Smooth muscle cell (in vitro differentiated cells): ENCODE measurements at regions not wholly inside any gene's neighbourhood (a gene's known extent, or its start where the extent isn't known, plus 50 kb on each side); places are given as distances from the start of the nearest gene placed in this dataset.
A peak's percentile ranks its signal among the peaks of the same experiment; 100 is the strongest.

Source experiments
- DNase-seq: peaks from one replicate; lab custom pipeline; 2025; ENCODE audit not compliant: unreplicated experiment; lab: John Stamatoyannopoulos, UW
- H2AFZ ChIP-seq: fragments of 200-600 bp; sonication (generic); 2 replicates; pipeline ENCODE4 v1.6.0; 2016; ENCODE audit warnings: antibody characterized with exemption, low read depth, mild to moderate bottlenecking
- H3F3A ChIP-seq: fragments of 200-600 bp; sonication (generic); 2 replicates; pipeline ENCODE4 v1.6.0; 2017; ENCODE audit warnings: antibody characterized with exemption, low read depth
- H3K27ac ChIP-seq: fragments of 200-600 bp; sonication (generic); 2 replicates; pipeline ENCODE4 v1.5.1; 2016; ENCODE audit warnings: low read depth, mild to moderate bottlenecking
- H3K27me3 ChIP-seq: fragments of 200-600 bp; sonication (generic); 2 replicates; pipeline ENCODE4 v1.6.1; 2016; ENCODE audit warnings: low read depth, mild to moderate bottlenecking
- H3K36me3 ChIP-seq: fragments of 200-600 bp; sonication (generic); 2 replicates; pipeline ENCODE4 v1.5.1; 2016; ENCODE audit warnings: low read depth
- H3K4me1 ChIP-seq: fragments of 200-600 bp; sonication (generic); 2 replicates; pipeline ENCODE4 v1.5.1; 2016; ENCODE audit warnings: low read depth
- H3K4me2 ChIP-seq: fragments of 200-600 bp; sonication (generic); 2 replicates; pipeline ENCODE4 v1.6.0; 2016; ENCODE audit warnings: mild to moderate bottlenecking
- H3K4me3 ChIP-seq: fragments of 200-600 bp; sonication (generic); 2 replicates; pipeline ENCODE4 v1.5.1; 2016; ENCODE audit warnings: mild to moderate bottlenecking
- H3K79me2 ChIP-seq: fragments of 200-600 bp; sonication (generic); 2 replicates; pipeline ENCODE4 v1.6.0; 2016; ENCODE audit warnings: low read depth, mild to moderate bottlenecking
- H3K9ac ChIP-seq: fragments of 200-600 bp; sonication (generic); 2 replicates; pipeline ENCODE4 v1.6.0; 2016; ENCODE audit warnings: low read depth
- H3K9me3 ChIP-seq: fragments of 200-600 bp; sonication (generic); replicated peaks from 2 replicates; pipeline ENCODE4 v1.5.1; 2016; ENCODE audit warnings: low read depth
- H4K20me1 ChIP-seq: fragments of 200-600 bp; sonication (generic); 2 replicates; pipeline ENCODE4 v1.6.0; 2016; ENCODE audit warnings: low read depth
- WGBS: methylation state at CpG from one replicate; pipeline ENCODE4 v1.1.7; 2016; ENCODE audit warnings: low lambda C conversion rate; 5-methylcytosine and 5-hydroxymethylcytosine counted together
- TF ChIP-seq, protein P1 (sequence below): fragments of 200-600 bp; sonication (generic); IDR thresholded peaks from 2 replicates; pipeline ENCODE4 v1.5.1; 2017; ENCODE audit warnings: borderline replicate concordance, mild to moderate bottlenecking, antibody characterized with exemption; ENCODE audit not compliant: insufficient read depth, poor library complexity, severe bottlenecking

DNA sequence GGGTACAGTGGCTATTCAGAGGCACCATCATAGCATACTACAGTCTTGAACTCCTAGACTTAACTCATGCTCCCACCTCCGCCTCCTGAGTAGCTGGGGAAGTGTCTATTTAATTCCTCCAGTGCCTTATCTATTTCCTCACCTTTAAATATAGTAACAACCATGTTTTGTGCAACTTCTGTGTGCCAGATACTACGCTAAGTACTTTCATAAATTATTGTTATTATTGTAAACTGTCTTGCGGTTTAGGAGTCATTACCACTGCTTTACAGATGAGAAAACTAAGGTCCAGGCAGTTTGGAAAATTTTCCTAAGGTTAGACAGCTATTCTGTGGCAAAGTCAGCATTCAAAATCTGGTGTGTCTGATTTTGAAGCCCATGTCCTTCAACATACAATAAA, 359.1 kb upstream of the XYLT1 start:
- no peak overlapping the region for H3K4me2 ChIP-seq
- H3K79me2 ChIP-seq = no peaks in the 10 kb centered on the region
- no peak overlapping the region for H3K9ac ChIP-seq
- no peaks in the 10 kb centered on the region for H3K9me3 ChIP-seq
- WGBS = 94% methylated on average over 3 of the region's 3 CpGs
- no peaks in the 10 kb centered on the region for H3K36me3 ChIP-seq
- H3K27me3 ChIP-seq = no peaks in the 10 kb centered on the region
- no peak overlapping the region for H2AFZ ChIP-seq
- H4K20me1 ChIP-seq = no peaks in the 10 kb centered on the region
- H3K27ac ChIP-seq = no peak overlapping the region
- no peaks in the 10 kb centered on the region for H3K4me1 ChIP-seq
- TF ChIP-seq, protein P1, sequence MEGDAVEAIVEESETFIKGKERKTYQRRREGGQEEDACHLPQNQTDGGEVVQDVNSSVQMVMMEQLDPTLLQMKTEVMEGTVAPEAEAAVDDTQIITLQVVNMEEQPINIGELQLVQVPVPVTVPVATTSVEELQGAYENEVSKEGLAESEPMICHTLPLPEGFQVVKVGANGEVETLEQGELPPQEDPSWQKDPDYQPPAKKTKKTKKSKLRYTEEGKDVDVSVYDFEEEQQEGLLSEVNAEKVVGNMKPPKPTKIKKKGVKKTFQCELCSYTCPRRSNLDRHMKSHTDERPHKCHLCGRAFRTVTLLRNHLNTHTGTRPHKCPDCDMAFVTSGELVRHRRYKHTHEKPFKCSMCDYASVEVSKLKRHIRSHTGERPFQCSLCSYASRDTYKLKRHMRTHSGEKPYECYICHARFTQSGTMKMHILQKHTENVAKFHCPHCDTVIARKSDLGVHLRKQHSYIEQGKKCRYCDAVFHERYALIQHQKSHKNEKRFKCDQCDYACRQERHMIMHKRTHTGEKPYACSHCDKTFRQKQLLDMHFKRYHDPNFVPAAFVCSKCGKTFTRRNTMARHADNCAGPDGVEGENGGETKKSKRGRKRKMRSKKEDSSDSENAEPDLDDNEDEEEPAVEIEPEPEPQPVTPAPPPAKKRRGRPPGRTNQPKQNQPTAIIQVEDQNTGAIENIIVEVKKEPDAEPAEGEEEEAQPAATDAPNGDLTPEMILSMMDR = no peak
- H3F3A ChIP-seq = no peaks in the 10 kb centered on the region
- H3K4me3 ChIP-seq = no peak overlapping the region
- no peak for DNase-seq

DNA sequence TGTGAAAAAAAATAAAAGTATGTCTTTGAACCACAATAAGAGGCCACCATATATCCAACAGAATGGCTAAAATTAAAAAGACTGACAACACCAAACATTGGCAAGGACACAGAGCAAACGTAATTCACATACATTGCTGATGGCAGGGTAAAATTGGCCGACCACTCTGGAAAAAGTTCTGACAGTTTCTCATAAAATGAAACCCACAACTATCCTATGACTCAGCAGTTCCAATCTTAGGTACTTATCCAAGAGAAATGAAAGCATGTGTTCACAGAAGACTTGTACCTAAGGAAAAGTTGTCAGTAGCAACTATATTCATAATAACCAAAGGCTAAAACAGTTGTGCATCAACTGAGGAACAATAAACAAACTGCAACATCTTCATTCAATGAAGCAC, 357.3 kb upstream of the XYLT1 start:
- H3K27me3 ChIP-seq = no peaks in the 10 kb centered on the region
- H4K20me1 ChIP-seq = no peaks in the 10 kb centered on the region
- H3K4me1 ChIP-seq = no peaks in the 10 kb centered on the region
- H3K4me2 ChIP-seq = peak overlapping the region; percentile 29
- no peaks in the 10 kb centered on the region for H3K36me3 ChIP-seq
- no peaks in the 10 kb centered on the region for H3F3A ChIP-seq
- H3K4me3 ChIP-seq = no peak overlapping the region
- 18% methylated on average over 2 of the region's 2 CpGs for WGBS
- H2AFZ ChIP-seq = no peak overlapping the region
- no peaks in the 10 kb centered on the region for H3K9me3 ChIP-seq
- TF ChIP-seq, protein P1 = no peak
- no peak overlapping the region for H3K9ac ChIP-seq
- H3K27ac ChIP-seq = no peak overlapping the region
- DNase-seq = no peak
- no peaks in the 10 kb centered on the region for H3K79me2 ChIP-seq

DNA sequence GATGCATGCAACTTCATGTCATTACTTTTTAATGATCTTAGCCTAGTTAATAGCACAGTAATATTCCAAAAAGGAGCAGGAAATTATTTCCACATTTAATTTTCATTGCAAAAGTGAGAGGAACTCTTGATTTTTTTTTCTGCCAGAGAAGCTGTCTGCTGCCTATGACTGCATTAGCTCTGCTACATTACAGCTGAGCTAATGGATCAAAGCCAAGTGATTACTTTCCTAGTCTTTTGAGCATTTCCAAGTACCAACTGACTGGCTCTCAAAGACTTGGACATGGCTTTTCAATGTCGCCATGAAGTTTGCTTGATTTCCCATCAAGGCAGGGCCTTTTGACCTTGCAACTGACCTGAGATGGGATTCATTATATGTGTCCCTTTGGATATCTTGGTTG, 356.6 kb upstream of the XYLT1 start:
- no peaks in the 10 kb centered on the region for H3K79me2 ChIP-seq
- H3K36me3 ChIP-seq = no peaks in the 10 kb centered on the region
- WGBS = 88% methylated on average over 1 of the region's 1 CpG
- no peaks in the 10 kb centered on the region for H4K20me1 ChIP-seq
- H3K9me3 ChIP-seq = no peaks in the 10 kb centered on the region
- no peaks in the 10 kb centered on the region for H3F3A ChIP-seq
- H3K9ac ChIP-seq = no peak overlapping the region
- DNase-seq = no peak
- no peaks in the 10 kb centered on the region for H3K27me3 ChIP-seq
- H3K4me3 ChIP-seq = no peak overlapping the region
- H3K27ac ChIP-seq = no peak overlapping the region
- H3K4me1 ChIP-seq = no peaks in the 10 kb centered on the region
- TF ChIP-seq, protein P1 = no peak
- no peak overlapping the region for H2AFZ ChIP-seq
- H3K4me2 ChIP-seq = no peak overlapping the region

DNA sequence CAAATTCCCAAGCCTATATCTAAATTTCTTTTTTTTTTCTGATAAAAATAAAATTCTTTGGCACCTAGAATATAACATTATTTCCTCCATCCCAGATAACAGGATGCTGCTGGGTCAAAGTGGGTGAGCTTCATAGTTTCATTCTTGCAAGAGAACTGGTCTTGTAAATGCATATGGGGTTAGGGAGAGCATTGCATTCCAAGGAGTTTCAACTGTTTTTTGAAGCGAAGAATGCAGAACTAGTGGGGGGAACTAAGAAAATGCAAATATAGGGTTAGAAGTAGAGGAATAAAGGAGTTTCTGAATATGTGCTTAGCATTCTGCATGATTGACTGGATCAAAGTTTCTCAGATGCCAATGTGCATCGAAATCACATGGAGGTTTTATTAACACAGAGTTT, 347.2 kb upstream of the XYLT1 start:
- Histone ChIP-seq H3K9ac (no peak overlapping the region), H3F3A (no peaks in the 10 kb centered on the region), H4K20me1 (no peaks in the 10 kb centered on the region), H3K4me3 (no peak overlapping the region), H3K4me1 (no peaks in the 10 kb centered on the region), H2AFZ (no peak overlapping the region), H3K36me3 (no peaks in the 10 kb centered on the region), H3K27me3 (no peaks in the 10 kb centered on the region), H3K27ac (no peak overlapping the region), H3K9me3 (no peaks in the 10 kb centered on the region), H3K4me2 (no peak overlapping the region), H3K79me2 (no peaks in the 10 kb centered on the region)
- TF ChIP-seq, protein P1 = no peak
- 55% methylated on average over 2 of the region's 2 CpGs for WGBS
- DNase-seq = no peak
